Heart right ventricle (tissue), 16 donors: ENCODE measurements at regions not wholly inside any gene's neighbourhood (a gene's known extent, or its start where the extent isn't known, plus 50 kb on each side); places are given as distances from the start of the nearest gene placed in this dataset.

Experiments
- ATAC-seq, 8 donors: fragments of 200-7000 bp; cut with Tn5 transposase; one replicate each; pipeline ENCODE4 v1.9.1; 2020; ENCODE audit warnings: mild to moderate bottlenecking in 8 of 8, moderate library complexity in 8 of 8, moderate number of reproducible peaks in 1 of 8
- DNase-seq, 2 donors: peaks; one replicate each; pipeline ENCODE4 v3.0.0-alpha.2; 2020
- H3K27ac ChIP-seq, 10 donors: fragments of 200-600 bp; sonication (generic) in 2 of 10; one replicate each; pipeline versions ENCODE4 v1.5.0 to v1.8.0; 2020 to 2022; ENCODE audit warnings: mild to moderate bottlenecking in 3 of 10
- H3K27me3 ChIP-seq, 7 donors: fragments of 200-600 bp; one replicate each; pipeline ENCODE4 v1.8.0; 2021 to 2022; ENCODE audit warnings: mild to moderate bottlenecking in 2 of 7
- H3K36me3 ChIP-seq, 9 donors: fragments of 200-600 bp; sonication (generic) in 1 of 9; one replicate each; pipeline versions ENCODE4 v1.5.0 to v1.8.0; 2020 to 2022; ENCODE audit warnings: mild to moderate bottlenecking in 2 of 9
- H3K4me1 ChIP-seq, 9 donors: fragments of 200-600 bp; sonication (generic) in 1 of 9; one replicate each; pipeline versions ENCODE4 v1.5.0 to v1.8.0; 2020 to 2022; ENCODE audit warnings: mild to moderate bottlenecking in 4 of 9
- H3K4me3 ChIP-seq, 10 donors: fragments of 200-600 bp; sonication (generic) in 2 of 10; one replicate each; pipeline versions ENCODE4 v1.5.0 to v1.8.0; 2020 to 2022; ENCODE audit warnings: mild to moderate bottlenecking in 7 of 10, moderate library complexity in 2 of 10
- H3K9me3 ChIP-seq, 11 donors: fragments of 200-600 bp in 10 of 11; sonication (generic) in 2 of 11; one replicate each; pipeline versions ENCODE4 v1.5.0 to v1.8.0; 2013 to 2022; ENCODE audit warnings: mild to moderate bottlenecking in 2 of 11, control low read depth in 1 of 11, moderate library complexity in 1 of 11
- WGBS, 2 donors: extraction: QIAGEN DNeasy Blood & Tissue Kit; methylation state at CpG; one replicate each; pipeline ENCODE4 v1.1.7; 2013; ENCODE audit warnings: inconsistent platforms in 1 of 2; 5-methylcytosine and 5-hydroxymethylcytosine counted together
- intact Hi-C, 10 donors: fragments of 100-400 bp; cut with DNase I; formaldehyde crosslinking; loops; one replicate each; pipeline versions ENCODE4 v1.11.1 to v1.14.2; 2022
- TF ChIP-seq, protein P1 (sequence below), 9 donors: fragments of 200-600 bp; sonication (generic) in 2 of 9; IDR thresholded peaks; one replicate each; pipeline versions ENCODE4 v1.5.0 to v1.8.0; 2021 to 2022; ENCODE audit warnings: antibody characterized with exemption in 9 of 9, mild to moderate bottlenecking in 5 of 9, moderate library complexity in 1 of 9
- donor health status: Arrhythmogenic right ventricular cardiomyopathy.
- donor health status: ischemic (EF 13 %, LVEDD 7.1; RV severe dilation, severe dysfunction).
- donor health status: healthy with polysubstance abuse.
- donor health status: DM: no; HTN: yes; CAD: no.
- donor health status: DM: no; HTN: no; CAD: no.
- donor health status: ischemic (EF 25% LVEDD 6.9; RV normal size, moderate dysfunction).
- donor health status: ischemic (EF 25% LVEDD 5.7; RV mildly dilated, moderate dysfunction).
- donor health status: healthy.
- donor health status: DM: yes; HTN: yes; CAD: no.
- donor health status: Ischemic cardiomyopathy.
- donor health status: ischemic (EF 35%, LVEDD 5.7; RV mildly dilated, moderate dysfunction).
- donor health status: nonischemic (EF 11% LVEDD 7.7; RV severe dilation, severe dysfunction).
- donor health status: DM: yes; HTN: yes; CAD: no.
- donor health status: PGD.
- donor health status: ischemic (EF 29% LVEDD 5.4; RV normal size, mild dysfunction).
- donor health status: nonischemic (EF 23%, LVEDD 6.1; RV moderate dilation, normal function).

DNA sequence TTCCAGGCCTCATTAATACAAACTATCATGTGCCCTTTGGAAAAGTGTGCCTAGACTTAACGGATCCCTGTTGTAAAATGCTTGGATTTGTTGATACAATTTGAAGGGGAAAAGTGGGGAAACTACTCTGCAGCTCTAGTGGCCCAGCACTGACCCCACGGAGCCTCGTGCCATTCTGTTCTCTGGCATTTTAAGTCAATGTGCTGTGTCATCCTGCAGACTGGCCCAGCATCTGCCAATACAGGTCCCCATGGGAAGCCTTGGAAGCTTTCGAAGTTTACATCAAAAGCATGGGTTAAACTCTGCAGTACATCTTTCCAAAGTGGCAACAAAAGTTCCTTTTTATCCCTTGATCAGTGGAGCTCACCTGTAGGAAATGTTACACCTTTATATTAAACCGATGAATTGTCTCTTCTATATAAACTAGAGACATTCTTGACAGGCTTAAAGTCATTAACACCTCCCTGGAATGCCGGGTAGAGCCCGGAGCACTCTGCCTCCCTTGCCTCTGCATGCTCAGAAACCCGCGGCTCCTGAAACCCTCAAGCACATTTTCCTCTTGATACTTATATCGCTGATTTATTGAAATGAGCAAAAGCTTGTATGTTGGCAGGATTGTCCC is 596.0 kb upstream of the ADAMTS16 start:
- TF ChIP-seq, protein P1, sequence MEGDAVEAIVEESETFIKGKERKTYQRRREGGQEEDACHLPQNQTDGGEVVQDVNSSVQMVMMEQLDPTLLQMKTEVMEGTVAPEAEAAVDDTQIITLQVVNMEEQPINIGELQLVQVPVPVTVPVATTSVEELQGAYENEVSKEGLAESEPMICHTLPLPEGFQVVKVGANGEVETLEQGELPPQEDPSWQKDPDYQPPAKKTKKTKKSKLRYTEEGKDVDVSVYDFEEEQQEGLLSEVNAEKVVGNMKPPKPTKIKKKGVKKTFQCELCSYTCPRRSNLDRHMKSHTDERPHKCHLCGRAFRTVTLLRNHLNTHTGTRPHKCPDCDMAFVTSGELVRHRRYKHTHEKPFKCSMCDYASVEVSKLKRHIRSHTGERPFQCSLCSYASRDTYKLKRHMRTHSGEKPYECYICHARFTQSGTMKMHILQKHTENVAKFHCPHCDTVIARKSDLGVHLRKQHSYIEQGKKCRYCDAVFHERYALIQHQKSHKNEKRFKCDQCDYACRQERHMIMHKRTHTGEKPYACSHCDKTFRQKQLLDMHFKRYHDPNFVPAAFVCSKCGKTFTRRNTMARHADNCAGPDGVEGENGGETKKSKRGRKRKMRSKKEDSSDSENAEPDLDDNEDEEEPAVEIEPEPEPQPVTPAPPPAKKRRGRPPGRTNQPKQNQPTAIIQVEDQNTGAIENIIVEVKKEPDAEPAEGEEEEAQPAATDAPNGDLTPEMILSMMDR (IDR thresholded peaks at IDR 0.05), result no peak
- WGBS, 2 donors, result 43 to 49% methylated on average over 10 of the region's 10 CpGs
- no peaks in the 10 kb centered on the region for H3K4me1 ChIP-seq
- intact Hi-C loops, result no loop called here
- peaks cover 0 to 10% (median 0%) of the 10 kb centered on the region in 7 donors for H3K27me3 ChIP-seq
- H3K27ac ChIP-seq, result no peak overlapping the region
- ATAC-seq (no peak), DNase-seq (no peak)
- H3K9me3 ChIP-seq, result no peaks in the 10 kb centered on the region
- H3K4me3 ChIP-seq, result no peak overlapping the region
- no peaks in the 10 kb centered on the region for H3K36me3 ChIP-seq

DNA sequence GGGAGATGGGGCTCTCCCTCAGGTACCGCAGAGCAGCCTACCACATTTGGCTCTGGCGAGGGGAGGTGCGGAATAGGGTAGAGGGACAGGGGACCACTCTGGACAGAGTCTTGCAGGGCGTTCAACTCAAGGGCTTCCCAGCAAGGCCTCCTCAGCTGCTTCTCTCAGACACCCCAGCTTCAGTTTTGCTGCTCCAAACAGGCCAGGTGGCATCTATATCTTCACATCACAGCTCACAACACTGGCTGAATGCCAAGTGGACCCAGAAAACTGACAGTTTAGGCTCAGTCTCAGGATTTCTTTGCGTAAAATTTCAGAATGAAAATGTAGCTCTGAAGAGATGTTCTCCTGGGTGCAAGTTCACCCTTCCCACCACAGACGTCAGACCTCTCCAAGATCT is 592.6 kb upstream of the ADAMTS16 start:
- TF ChIP-seq, protein P1 (IDR thresholded peaks at IDR 0.05), result no peak
- Histone ChIP-seq H3K27ac (no peak overlapping the region), H3K36me3 (no peaks in the 10 kb centered on the region), H3K4me3 (no peak overlapping the region), H3K4me1 (no peaks in the 10 kb centered on the region), H3K27me3 (peaks cover 0 to 10% (median 0%) of the 10 kb centered on the region in 7 donors), H3K9me3 (no peaks in the 10 kb centered on the region)
- intact Hi-C loops, result no loop called here
- 87 to 91% methylated on average over 6 of the region's 6 CpGs for WGBS, 2 donors
- ATAC-seq (no peak), DNase-seq (no peak)

DNA sequence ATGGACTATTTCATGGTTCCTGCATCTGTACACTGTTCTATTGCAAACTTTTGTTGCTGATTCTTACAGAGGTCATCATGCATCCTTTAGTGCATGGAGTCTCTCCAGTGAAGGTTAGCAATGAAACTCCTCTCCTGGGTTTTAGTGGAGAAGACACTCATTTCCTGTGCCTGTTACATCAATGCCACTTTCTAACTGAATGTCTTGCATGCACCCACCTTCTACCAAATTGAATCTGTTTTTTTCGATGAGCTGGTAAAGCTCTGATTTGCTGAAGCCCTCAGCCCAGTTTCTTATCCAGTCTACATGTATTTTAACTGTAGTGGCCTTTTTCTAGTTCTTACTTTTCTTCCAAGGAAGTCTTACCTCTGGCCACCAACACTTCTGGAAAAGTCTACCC is 591.8 kb upstream of the ADAMTS16 start:
- intact Hi-C loops, result no loop called here
- ATAC-seq, result no peak

DNA sequence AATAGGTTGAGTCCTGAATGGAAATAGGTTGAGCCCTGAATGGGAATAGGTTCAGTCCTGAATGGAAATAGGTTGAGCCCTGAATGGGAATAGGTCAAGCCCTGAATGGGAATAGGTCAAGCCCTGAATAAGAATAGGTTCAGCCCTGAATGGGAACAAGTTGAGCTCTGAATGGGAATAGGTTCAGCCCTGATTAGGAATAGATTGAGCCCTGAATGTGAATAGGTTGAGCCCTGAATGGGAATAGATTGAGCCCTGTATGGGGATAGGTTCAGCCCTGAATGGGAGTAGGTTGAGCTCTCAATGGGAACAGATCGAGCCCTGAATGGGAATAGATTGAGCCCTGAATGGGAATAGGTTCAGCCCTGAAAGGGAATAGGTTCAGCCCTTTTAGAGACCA is 590.8 kb upstream of the ADAMTS16 start:
- Histone ChIP-seq H3K9me3 (no peaks in the 10 kb centered on the region), H3K4me1 (no peaks in the 10 kb centered on the region), H3K27ac (no peak overlapping the region), H3K27me3 (peaks cover 0 to 7% (median 0%) of the 10 kb centered on the region in 7 donors), H3K4me3 (no peak overlapping the region), H3K36me3 (no peaks in the 10 kb centered on the region)
- ATAC-seq (no peak), DNase-seq (no peak)
- intact Hi-C loops, result no loop called here
- 78 to 90% methylated on average over 1 of the region's 1 CpG for WGBS, 2 donors
- TF ChIP-seq, protein P1 (IDR thresholded peaks at IDR 0.05), result no peak

More for the DNA sequence above, 591.8 kb upstream of the ADAMTS16 start:
- H3K27ac ChIP-seq, result no peak overlapping the region
- H3K27me3 ChIP-seq, result peaks cover 0 to 10% (median 0%) of the 10 kb centered on the region in 7 donors
- no peaks in the 10 kb centered on the region for H3K9me3 ChIP-seq
- H3K4me1 ChIP-seq, result no peaks in the 10 kb centered on the region
- no peak overlapping the region for H3K4me3 ChIP-seq
- TF ChIP-seq, protein P1 (IDR thresholded peaks at IDR 0.05), result no peak
- H3K36me3 ChIP-seq, result no peaks in the 10 kb centered on the region
- 67 to 89% methylated on average over 1 of the region's 1 CpG for WGBS, 2 donors
- no peak for DNase-seq
